ENCODE measurements at regions not wholly inside any gene's neighbourhood (a gene's known extent, or its start where the extent isn't known, plus 50 kb on each side); places are given as distances from the start of the nearest gene placed in this dataset.

GRCh38 chr11:8340296-8340695 is 76.6 kb upstream of the LMO1 start:
- no peak for DNase-seq

- no peak for DNase-seq
These were observed 75.9 kb upstream of the LMO1 start for GRCh38 chr11:8339592-8340022.

- DNase-seq: peak; percentile 36
These were observed 74.5 kb upstream of the LMO1 start for GRCh38 chr11:8338138-8338537.

- DNase-seq: no peak
These were observed 73.6 kb upstream of the LMO1 start for GRCh38 chr11:8337130-8337795.

- no peak for DNase-seq
These were observed 72.9 kb upstream of the LMO1 start for GRCh38 chr11:8336356-8337129.

- DNase-seq: no peak
These were observed 72.0 kb upstream of the LMO1 start for GRCh38 chr11:8335683-8336082.

GRCh38 chr11:8335186-8335585 is 71.5 kb upstream of the LMO1 start:
- no peak for DNase-seq

- no peak for DNase-seq
These were observed 70.2 kb upstream of the LMO1 start for GRCh38 chr11:8333811-8334401.

- DNase-seq: no peak
These were observed 69.7 kb upstream of the LMO1 start for GRCh38 chr11:8333376-8333775.

GRCh38 chr11:8332891-8333290 is 69.2 kb upstream of the LMO1 start:
- no peak for DNase-seq

- DNase-seq: no peak
These were observed 68.5 kb upstream of the LMO1 start for GRCh38 chr11:8332196-8332595.

- no peak for DNase-seq
These were observed 68.1 kb upstream of the LMO1 start for GRCh38 chr11:8331767-8332166.

- DNase-seq: no peak
These were observed 67.2 kb upstream of the LMO1 start for GRCh38 chr11:8330896-8331295.

- DNase-seq: no peak
These were observed 66.7 kb upstream of the LMO1 start for GRCh38 chr11:8330404-8330803.

- no peak for DNase-seq
These were observed 66.2 kb upstream of the LMO1 start for GRCh38 chr11:8329847-8330361.

GRCh38 chr11:8329336-8329735 is 65.7 kb upstream of the LMO1 start:
- DNase-seq: no peak

GRCh38 chr11:8328848-8329330 is 65.2 kb upstream of the LMO1 start:
- peak; percentile 83 for DNase-seq

- DNase-seq: no peak
These were observed 64.6 kb upstream of the LMO1 start for GRCh38 chr11:8328231-8328794.

- peak; percentile 32 for DNase-seq
These were observed 64.1 kb upstream of the LMO1 start for GRCh38 chr11:8327761-8328192.

- DNase-seq: no peak
These were observed 62.7 kb upstream of the LMO1 start for GRCh38 chr11:8326337-8326736.

GRCh38 chr11:8325591-8326304 is 62.1 kb upstream of the LMO1 start:
- DNase-seq: no peak

- DNase-seq: no peak
These were observed 59.7 kb upstream of the LMO1 start for GRCh38 chr11:8323161-8323935.
